ENCODE measurements at regions not wholly inside any gene's neighbourhood (a gene's known extent, or its start where the extent isn't known, plus 50 kb on each side); places are given as distances from the start of the nearest gene placed in this dataset.

DNA sequence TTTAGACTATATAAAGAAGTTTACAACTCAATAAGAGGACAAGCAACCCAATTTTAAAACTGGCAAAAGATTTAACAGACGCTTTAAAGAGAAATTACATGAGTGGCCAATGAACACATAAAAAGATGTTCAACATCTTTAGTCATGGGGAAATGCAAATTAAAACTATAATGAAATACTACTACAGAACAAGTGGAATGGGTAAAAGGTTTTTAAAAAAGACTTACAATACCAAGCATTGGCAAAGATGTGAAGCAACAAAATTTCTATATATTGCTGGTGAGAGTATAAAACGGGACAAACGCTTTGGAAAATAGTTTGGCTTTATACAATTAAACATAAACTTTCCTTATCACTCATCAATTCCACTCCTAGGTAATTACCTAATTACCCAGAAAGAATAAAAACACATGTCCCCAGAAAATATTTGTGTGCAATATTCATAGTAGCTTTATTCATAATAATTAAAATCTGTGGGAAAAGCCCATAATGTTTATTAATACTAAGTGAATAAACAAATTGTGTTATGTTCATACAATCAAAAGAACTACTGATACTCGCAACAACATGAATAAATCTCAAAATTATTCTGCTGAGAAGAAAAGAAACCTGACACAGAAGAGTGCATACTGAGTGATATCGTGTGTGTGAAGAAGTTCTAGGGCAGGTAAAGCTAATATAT lies 76.7 kb upstream of the MYCN start:
- Histone ChIP-seq H3K9me3 (no peaks in the 10 kb centered on the region), H3K36me3 (no peaks in the 10 kb centered on the region), H3K4me1 (no peaks in the 10 kb centered on the region), H3K27ac (no peak overlapping the region), H3K27me3 (no peaks in the 10 kb centered on the region), H3K4me3 (no peak overlapping the region)
- TF ChIP-seq, protein P1, sequence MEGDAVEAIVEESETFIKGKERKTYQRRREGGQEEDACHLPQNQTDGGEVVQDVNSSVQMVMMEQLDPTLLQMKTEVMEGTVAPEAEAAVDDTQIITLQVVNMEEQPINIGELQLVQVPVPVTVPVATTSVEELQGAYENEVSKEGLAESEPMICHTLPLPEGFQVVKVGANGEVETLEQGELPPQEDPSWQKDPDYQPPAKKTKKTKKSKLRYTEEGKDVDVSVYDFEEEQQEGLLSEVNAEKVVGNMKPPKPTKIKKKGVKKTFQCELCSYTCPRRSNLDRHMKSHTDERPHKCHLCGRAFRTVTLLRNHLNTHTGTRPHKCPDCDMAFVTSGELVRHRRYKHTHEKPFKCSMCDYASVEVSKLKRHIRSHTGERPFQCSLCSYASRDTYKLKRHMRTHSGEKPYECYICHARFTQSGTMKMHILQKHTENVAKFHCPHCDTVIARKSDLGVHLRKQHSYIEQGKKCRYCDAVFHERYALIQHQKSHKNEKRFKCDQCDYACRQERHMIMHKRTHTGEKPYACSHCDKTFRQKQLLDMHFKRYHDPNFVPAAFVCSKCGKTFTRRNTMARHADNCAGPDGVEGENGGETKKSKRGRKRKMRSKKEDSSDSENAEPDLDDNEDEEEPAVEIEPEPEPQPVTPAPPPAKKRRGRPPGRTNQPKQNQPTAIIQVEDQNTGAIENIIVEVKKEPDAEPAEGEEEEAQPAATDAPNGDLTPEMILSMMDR (IDR thresholded peaks at IDR 0.05): no peak
- TF ChIP-seq POLR2A (IDR thresholded peaks at IDR 0.05): no peak
- intact Hi-C loops (cut with DNase I): no loop called here
- 88 to 89% methylated on average over 5 of the region's 5 CpGs for WGBS, 2 donors
- DNase-seq: no peak

DNA sequence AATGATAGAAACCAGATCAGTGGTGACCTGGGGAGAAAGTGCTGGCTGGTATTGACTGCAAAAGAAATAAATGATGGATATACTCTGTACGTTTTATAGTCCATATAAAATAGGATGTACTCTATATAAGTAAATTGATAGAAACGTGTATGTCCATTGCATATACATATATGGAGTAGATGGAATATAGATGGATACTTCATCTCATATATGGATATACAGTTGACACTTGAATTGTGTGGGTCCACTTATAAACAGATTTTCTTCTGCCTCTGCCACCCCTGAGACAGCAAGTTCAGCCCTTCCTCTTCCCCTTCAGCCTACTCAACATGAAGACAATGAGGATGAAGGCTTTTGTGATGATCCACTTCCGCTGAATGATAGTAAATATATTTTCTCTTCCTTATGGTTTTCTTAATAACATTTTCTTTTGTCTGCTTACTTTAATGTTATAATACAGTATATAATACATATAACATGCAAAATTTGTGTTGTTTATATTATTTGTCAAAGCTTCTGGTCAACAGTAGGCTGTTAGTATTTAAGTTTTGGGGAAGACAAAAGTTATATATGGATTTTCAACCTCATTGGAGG lies 76.1 kb upstream of the MYCN start:
- no peak overlapping the region for H3K27ac ChIP-seq
- intact Hi-C loops (cut with DNase I): no loop called here
- DNase-seq: no peak
- H3K4me3 ChIP-seq: no peak overlapping the region
- H3K36me3 ChIP-seq: no peaks in the 10 kb centered on the region
- WGBS, 2 donors: 74 to 78% methylated on average over 3 of the region's 3 CpGs
- no peaks in the 10 kb centered on the region for H3K9me3 ChIP-seq
- TF ChIP-seq, protein P1 (IDR thresholded peaks at IDR 0.05): no peak
- no peak for TF ChIP-seq POLR2A (IDR thresholded peaks at IDR 0.05)
- no peaks in the 10 kb centered on the region for H3K27me3 ChIP-seq
- H3K4me1 ChIP-seq: no peaks in the 10 kb centered on the region

DNA sequence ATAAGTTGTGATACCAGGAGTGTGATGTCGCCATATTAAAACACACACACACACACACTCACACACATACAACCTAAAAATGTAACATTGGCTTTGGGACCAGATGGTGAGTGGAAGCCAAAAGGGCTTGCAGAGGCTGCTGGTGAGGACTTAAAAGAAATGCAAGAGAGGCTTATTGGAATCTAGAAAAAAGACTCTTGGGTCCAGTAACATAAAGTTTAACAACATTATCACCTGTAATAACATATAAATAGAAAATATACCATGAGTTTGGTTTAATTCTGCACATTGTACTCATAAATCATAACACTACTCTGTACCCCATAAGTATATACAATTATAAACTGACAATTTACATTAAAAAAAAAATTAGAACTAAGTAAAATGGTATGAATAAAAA lies 74.4 kb upstream of the MYCN start:
- Histone ChIP-seq H3K27ac (no peak overlapping the region), H3K27me3 (no peaks in the 10 kb centered on the region), H3K36me3 (no peaks in the 10 kb centered on the region), H3K9me3 (no peaks in the 10 kb centered on the region), H3K4me1 (no peaks in the 10 kb centered on the region), H3K4me3 (no peak overlapping the region)
- DNase-seq: no peak
- TF ChIP-seq, protein P1 (IDR thresholded peaks at IDR 0.05): no peak
- TF ChIP-seq POLR2A (IDR thresholded peaks at IDR 0.05): no peak
- intact Hi-C loops (cut with DNase I): no loop called here
- 81 to 94% methylated on average over 1 of the region's 1 CpG for whole genome bisulfite sequencing, 2 donors

DNA sequence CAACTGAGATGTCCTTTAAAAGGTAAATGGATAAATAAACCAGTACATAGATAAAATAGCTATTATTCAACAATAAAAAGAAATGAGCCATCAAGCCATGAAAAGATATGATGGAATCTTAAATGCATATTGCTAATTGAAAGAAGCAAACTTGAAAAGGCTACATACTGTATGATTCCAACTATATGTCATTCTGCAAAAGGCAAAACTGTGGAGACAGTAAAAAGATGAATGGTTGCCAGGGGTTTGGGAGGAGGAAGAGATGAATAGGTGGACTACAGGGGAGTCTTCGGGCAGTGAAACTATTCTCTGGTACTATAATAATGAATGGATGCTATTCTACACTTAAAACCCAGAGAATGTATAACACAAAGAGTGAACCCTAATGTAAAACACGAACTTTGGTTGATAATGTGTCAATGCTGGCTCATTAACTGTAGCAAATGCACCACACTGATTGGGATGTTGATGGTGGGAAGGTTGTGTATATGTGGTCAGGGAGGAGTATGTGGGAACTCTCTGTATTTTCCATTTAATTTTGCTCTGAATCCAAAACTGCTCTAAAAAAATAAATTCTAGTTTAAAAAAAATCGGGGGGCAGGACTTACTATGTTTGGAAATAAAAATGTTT lies 73.7 kb upstream of the MYCN start:
- no peak for DNase-seq
- Histone ChIP-seq H3K27ac (no peak overlapping the region), H3K36me3 (no peaks in the 10 kb centered on the region), H3K4me1 (no peaks in the 10 kb centered on the region), H3K4me3 (no peak overlapping the region), H3K27me3 (no peaks in the 10 kb centered on the region), H3K9me3 (no peaks in the 10 kb centered on the region)
- intact Hi-C loops (cut with DNase I): no loop called here
- TF ChIP-seq, protein P1 (IDR thresholded peaks at IDR 0.05): no peak
- no peak for TF ChIP-seq POLR2A (IDR thresholded peaks at IDR 0.05)
- 55 to 58% methylated on average over 3 of the region's 3 CpGs for WGBS, 2 donors
